ENCODE measurements at regions not wholly inside any gene's neighbourhood (a gene's known extent, or its start where the extent isn't known, plus 50 kb on each side); places are given as distances from the start of the nearest gene placed in this dataset.
"Not testable (repeated sequence)": the region's sequence is repeated elsewhere in the genome, so short reads cannot be mapped to it uniquely, and the experiment has no call there.

DNA sequence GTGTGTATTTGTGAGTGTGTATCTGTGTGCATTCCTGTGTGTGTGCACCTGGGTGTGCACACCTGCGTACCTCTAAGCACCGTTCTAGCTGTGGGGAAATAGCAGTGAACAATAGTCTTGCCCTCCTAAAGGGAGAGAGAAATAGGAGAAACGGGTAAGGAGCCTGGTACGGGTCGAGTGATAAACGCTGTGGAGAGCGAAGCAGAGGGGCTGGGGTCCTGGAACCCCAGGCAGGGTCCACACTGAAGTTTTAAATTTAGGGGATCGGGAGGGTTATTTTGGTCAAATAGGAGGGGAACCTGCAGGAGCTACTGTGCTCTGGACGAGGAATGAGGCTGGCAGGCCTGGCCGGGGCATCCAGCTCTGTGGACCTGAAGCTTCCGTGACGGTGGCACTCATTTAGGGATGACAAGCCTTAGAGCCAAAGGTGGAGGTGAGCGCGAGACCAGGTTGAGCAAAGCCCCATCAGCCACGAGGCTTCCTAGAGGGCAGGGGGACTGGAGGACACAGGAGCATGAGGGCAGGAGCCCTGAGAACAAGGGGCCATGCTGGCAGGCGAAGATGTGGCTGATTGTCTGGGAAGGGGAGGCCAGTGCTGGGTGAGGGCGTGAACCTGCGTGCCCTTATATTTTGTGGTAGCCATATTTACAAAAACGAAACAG is 188.0 kb downstream of the RTP5 start:
- intact Hi-C loops (cut with DNase I): no loop called here

DNA sequence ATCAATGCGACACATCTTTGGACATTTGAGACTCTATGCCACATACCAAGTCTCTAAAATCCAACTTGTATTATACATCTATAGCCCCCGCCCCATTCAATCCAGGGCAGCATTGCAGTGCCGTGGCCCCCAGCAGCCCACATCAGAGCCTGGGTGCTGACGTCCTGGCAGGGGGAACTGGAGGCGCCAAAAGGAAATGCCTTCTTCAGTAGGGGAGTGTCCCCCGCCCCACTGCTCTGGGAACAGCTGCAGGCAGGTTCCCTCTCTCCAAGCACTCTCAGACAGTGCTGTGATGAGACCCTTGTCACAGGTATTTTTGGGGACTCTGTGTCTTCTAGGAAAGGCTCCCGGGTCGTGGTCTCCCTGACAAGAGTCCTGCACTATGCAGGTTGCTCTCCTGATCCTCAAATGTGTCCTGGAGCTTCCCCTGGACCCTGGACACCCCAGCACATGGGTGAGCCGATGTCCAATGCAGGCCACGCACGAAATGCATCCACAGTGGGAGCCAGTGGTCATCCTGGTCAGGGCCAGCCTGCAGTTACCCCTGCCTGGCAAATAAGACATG is 188.7 kb downstream of the RTP5 start:
- peak in 1 of 10 donors; percentile 33 for DNase-seq
- intact Hi-C loops (cut with DNase I): no loop called here

More for the DNA sequence above, 188.0 kb downstream of the RTP5 start:
- peak in 1 of 10 donors; percentile 30 for DNase-seq

DNA sequence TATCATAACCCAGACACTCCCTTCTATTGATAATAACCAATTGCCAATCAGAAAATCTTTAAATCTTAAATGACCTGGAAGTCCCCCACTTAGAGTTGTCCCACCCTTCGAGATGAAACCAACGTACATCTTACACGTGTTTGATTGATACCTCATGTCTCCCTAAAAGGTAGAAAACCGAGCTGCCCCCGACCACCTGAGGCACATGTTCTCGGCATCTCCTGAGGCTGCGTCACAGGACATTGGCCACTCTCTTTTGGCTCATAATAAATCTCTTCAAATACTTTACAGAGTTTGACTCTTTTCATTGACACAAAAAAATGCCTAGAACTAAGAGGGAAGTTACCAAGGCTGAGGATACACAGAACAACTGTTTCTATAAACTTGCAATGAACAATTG is 190.0 kb downstream of the RTP5 start:
- intact Hi-C loops (cut with DNase I): no loop called here
- peak in 1 of 10 donors; percentile 53 for DNase-seq

DNA sequence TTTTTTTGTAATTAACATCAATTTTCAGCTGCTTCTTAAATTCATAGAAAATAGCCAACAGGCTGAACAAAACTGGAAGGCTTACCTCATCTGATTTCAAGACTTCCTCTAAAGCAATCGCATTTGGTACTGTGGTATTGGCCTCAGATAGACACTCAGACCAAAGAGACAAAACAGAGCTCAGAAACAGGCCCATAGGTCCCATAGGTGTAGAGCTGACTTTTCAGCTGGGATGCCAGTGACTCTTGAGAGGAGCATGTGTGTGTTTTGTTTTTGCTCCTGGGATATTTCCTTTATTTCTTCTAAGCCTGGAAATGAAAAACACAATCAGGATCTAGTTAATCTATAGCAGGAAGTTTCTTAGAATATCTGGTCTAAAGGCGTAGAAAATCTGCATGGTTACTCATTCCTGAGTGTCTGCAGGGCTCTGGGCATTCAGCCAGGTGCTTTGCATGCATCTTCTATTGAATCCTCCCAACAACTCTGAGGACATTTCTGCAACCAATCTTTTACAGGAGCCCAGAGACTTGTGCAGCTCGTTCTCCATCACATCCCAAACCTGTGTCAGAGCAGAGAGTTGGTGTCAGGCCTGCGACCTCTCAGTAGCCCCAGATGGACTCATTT is 190.8 kb downstream of the RTP5 start:
- intact Hi-C loops (cut with DNase I): no loop called here
- DNase-seq: peak in 1 of 10 donors; percentile 21

DNA sequence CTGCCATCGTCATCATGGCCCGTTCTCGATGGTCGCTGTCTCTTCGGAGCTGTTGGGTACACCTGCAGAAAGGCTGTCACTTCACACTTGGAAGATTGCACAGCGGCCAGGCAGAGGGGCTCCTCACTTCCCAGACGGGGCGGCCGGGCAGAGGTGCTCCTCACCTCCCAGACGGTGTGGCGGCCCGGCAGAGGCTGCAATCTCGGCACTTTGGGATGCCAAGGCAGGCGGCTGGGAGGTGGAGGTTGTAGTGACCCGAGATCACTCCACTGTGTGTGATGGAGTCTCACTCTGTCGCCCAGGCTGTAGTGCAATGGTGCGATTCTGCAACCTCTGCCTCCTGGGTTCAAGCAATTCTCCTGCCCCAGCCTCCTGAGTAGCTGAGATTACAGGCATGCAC is 192.4 kb downstream of the RTP5 start:
- DNase-seq: peak in 2 of 10 donors; percentile 33 to 43
- intact Hi-C loops (cut with DNase I): not testable (repeated sequence)

DNA sequence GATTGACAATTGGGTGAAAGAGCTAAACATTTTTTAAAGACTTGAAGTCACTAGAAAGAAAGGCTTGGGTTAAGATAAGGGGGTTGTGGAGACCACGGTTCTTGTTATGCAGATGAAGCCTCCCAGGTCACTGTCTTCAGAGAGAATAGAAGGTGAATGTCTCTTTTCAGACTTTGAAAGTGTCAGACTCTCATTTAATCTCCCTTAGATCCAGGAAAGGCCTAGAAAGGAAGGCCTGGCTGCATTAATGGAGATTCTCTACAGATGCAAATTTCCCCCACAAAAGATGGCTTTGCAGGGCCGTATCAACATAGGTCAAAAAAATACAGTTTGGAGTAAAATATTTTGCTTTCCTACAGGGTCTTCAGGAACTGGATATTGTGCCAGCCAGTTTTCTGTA is 193.9 kb downstream of the RTP5 start:
- intact Hi-C loops (cut with DNase I): no loop called here

DNA sequence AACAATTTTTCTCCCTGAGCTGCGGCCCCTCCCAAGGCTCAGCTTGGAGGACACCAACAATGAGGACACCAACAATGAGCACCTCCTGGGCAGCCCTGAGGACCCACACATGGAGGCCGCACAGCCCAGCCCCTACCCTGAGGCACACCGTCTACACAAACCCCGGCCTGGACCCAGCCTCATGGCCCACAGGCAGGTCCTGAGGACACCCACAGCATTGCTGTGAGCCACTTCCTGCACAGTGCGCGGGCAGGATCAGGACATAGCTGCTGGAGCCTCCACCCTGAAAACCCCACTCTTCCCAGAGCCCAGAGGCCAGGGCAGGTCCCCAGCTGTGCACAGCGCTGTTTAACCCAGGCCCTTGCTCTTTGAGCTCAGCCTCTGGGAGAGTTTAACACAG is 194.3 kb downstream of the RTP5 start:
- DNase-seq: peak in 1 of 10 donors; percentile 83

More for the DNA sequence above, 193.9 kb downstream of the RTP5 start:
- DNase-seq: no peak

DNA sequence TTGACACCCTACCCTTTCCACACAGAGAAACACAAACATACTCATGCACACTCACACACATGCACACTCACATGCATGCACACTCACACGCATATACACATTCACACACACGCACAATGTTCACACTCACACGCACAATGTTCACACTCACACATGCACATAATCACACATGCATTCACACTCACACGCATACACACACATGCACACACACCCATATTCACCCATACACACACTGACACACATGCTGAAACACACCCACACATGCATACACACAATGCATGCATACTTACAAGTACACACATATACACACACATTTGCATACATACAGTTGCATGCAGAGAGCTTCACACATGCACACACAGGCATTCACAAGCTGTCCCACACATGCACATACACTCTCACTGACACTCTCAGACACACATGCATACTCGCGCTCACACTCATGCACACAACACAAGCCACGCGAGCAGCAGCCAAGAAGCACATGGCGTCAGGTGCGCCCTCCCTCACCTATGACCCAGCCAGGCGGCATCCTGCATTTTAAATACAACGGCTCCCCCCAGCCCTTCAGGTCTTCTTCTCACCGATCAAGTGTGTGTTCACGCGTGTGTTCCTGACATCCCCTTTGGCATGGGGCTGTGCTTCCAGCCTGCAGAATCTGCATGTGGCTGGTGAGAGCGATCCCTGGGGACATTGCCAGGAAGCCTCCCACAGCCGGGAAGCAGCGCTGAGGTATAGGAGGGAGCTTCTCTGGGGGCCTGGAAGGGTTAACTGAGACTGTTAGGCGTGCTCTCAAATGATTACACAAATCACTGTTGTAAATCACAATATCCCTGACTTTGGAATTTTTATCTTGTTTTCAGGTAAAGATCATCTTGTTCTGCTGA is 195.1 kb downstream of the RTP5 start:
- DNase-seq: peak in 1 of 10 donors; percentile 43
- intact Hi-C loops (cut with DNase I): no loop called here

More for the DNA sequence above, 194.3 kb downstream of the RTP5 start:
- intact Hi-C loops (cut with DNase I): no loop called here

DNA sequence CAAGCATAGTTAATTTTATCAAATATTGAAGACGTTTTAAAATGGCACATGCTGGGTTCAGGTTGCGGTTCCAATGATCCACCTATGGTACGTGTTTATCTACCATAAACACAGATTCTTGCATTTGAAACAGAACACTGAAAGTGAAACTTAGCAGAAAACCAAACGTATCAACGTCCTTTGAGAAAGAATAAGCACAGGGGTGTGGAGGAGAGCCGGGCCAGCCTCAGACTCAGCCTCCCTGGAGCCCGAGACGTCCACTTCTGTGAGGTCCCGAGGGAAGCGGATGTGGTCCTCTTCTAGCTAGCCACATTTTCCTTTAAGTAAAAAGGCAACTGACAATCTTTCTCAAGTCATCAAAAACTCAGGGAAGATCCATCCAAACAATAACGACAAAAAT is 195.9 kb downstream of the RTP5 start:
- intact Hi-C loops (cut with DNase I): no loop called here
- no peak for DNase-seq

DNA sequence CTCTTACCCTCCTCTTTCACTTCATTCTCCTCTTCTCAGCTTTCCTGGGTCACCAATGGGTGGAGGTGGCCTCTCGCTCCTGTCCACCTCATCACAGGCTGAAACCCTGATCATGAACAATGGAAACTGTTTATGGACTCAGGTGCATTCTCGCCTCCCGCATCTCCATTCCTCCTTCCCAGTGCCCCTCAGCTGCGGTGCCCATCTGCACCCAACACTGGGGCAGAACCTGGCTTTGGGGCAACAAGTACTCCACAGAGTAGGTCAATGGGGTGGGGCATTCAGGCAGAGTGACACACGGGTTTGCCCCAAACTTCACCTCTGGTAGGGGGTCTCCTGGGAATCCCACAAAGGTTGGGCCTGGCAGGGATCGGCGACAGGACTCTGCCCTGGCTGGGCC is 199.5 kb downstream of the RTP5 start:
- DNase-seq: no peak
- intact Hi-C loops (cut with DNase I): no loop called here

DNA sequence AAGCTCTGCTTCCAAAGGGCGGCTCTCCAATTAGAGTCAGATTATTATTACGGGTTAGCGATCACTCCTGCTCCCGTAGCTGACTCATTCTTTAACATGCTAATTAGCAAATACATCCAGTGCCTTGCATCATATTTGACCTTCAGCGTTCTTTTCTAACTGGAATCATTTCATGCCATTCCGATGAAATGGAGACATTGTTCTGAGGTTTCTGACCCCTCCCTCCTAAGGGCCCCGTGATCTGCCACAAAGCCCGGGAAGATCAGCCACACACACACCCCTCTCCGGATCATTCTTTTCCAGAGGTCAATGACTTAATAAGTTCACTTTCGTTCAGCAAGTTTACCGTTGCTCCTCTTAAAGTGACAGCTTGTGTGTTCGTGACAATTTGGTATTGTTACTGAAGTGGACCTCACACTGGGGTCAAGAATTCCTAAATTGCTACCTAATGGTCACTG is 200.4 kb downstream of the RTP5 start:
- intact Hi-C loops (cut with DNase I): not testable (repeated sequence)
- DNase-seq: peak in 3 of 10 donors; percentile 22 to 52 (median 33)

DNA sequence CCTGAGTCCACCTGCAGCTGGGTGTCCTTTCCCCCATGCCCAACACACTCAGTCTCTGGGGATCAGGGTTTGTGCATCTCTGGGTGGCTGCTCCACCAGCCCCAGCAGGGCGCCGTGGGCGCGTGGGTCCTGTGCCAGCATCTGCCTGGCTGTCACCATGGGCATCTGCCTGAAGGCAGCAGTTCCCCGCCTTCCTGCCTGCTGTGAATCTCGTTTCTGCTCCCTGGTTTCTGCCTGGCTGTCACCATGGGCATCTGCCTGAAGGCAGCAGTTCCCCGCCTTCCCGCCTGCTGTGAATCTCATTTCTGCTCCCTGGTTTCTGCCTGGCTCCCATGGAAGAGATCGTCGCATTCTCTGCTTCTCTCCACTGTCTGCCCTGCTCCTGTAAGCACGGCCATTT is 201.2 kb downstream of the RTP5 start:
- peak; percentile 43 to 97 (median 72) for DNase-seq
- intact Hi-C loops (cut with DNase I): not testable (repeated sequence)

DNA sequence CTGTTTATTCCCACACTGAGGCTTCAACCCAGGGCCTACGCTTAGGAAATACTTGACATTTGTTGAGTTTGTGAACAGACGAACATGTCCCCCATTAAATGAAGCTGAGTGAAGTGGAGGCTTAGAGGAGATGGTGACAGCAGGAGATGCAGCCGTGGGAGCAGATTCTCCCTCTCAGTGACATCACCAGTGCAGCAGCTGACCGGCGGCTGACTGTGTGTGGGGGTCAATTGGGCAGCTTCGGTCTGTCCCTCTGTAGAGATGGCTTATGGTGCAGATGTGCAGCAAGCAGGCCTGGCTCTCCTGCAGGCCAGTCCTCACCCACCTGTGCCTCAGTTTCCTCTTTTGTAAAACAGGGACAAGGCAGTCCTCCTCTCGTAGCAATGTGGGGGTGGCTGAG is 201.8 kb downstream of the RTP5 start:
- intact Hi-C loops (cut with DNase I): not testable (repeated sequence)
- peak in 1 of 10 donors; percentile 88 for DNase-seq

DNA sequence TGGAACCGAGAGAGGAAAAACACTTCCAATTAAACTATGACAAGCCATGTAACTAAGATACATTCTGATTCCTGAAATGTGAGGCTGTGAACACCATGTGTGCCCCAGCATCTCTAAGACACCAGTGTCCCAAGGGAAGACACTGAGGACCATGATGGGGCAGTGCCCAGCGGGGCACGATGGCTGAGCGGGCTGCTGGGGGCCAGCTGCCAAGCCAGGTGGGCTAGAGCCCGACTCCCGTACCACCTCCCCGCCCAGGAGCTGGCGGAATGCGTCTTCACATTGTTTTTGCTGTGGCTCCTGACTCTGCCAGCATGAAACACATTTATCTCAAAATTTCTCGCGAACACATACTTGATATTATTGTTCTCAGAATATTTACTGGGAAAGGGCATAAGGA is 202.4 kb downstream of the RTP5 start:
- intact Hi-C loops (cut with DNase I); DNase-seq: not testable (repeated sequence)

DNA sequence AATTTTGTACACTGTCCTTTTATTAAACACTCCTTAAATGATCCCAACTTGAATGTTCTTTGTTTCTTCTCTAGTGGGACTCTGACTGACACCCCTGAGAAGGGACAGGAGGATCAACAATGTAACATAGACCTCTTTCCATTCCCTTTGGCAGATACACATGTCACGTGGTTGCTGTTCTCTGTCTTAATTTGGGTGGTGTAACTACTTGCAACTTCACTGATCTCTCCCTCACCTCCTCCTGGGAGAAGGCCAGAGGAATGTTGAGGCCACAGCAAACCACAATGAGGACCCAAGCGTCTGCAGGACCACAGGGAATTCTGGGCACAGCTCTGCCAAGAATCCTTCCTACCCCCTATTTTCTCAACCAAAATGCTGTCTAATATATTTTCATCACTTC is 205.6 kb downstream of the RTP5 start:
- no peak for DNase-seq
- intact Hi-C loops (cut with DNase I): no loop called here

DNA sequence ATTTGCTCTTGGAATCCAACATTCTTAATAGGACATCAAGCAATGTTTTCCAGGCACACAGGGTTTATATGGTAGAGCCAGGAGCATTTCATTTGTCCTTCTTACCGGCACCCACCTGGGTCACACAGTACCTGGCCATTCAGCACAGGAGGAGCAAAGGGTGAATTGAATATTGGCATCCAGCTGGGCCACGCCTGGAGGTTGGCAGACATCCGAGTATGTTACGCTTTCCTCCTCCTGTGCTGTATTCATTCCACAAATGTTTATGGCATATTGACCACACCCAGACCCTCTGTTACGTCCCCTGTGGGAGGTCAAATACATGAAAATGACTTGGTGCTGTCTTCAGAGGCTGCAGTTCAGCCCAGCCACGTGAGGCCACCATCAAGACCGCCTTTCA is 206.2 kb downstream of the RTP5 start:
- intact Hi-C loops (cut with DNase I): no loop called here
- no peak for DNase-seq

DNA sequence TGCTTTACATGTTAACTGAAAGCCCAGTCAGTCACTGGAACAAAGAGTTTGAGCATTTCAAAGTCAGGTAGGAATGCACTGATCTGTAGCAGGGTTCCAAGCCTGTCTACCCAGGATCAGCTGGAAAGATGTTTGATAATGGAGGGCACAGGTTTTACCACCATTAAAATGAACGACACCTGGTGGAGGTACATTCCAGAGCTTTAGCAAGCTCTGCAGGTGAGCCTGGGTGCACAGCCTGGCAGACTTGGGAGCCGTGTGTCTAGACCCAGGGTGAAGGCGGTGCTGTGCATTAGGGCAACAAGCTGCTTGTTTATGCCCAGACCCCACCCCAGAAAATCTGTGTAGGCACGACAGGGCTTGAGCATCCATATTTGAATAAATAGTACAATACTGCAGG is 206.7 kb downstream of the RTP5 start:
- DNase-seq; intact Hi-C loops (cut with DNase I): not testable (repeated sequence)

DNA sequence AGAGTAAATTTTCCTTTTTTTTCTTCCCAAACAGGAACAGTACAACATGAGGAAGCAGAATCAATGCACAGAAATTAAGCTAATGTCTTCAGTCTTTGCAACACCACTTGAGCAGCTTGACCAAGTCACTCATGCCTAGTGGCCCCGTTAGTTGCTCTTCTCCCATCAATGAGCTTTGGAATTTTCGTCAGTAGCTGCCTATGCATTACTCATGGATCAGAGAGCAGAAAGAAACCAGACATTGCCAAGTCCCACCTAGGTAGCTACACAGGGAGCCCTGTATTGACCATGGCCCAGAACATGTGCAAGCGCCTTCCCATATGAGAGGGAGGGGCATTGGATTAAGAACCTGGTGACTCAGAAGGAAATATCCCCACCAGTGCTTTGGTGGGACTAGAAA is 208.9 kb downstream of the RTP5 start:
- intact Hi-C loops (cut with DNase I); DNase-seq: not testable (repeated sequence)

DNA sequence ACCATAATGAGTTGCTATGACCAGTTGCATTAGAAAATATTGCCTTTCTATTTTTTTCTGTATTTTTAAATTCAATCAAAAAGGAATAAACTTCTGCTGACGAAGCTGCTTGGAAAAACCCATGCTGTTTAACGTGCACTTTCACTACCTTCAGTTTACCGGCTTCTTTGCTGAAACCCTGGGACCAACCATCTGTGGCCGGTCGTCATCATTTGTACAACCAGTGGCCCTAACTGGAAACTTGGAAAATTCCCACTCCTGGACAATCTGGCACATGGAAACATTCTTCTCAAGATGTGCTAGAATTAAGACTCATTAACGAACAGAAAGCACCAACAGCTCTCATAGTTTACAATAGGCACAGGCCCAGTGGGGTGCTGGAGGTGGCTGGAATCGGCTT is 210.3 kb downstream of the RTP5 start:
- intact Hi-C loops (cut with DNase I): not testable (repeated sequence)

DNA sequence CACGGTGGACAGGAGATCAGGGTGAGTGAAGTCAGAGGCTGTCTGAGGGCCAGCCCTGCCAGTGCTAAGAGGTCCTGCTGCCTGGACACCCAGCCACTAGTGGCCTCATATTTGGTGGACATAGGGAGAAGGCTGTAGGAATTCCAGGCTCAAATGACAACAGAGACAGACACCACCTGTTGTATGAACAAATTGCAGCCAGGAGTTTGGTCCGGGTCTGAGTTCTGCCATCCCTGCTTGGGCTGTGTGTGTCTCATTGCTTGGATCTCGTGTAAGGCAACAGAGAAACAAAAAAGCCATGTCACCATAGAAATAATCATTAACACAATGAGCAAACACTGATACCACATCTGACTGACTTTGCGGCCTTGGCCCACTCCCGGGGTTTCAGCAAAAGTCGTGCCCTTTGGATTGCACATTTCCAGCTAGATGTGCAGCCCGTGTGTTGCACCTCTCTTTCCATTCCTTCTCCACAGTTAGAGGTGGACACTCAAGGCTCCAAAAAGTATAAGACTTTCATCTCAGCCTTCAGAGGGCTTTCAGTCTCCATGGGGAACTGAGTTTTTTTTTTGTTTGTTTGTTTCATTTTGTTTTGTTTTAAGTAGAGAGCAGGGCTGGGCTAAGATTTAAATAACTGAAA is 211.2 kb downstream of the RTP5 start:
- DNase-seq; intact Hi-C loops (cut with DNase I): not testable (repeated sequence)

More for the DNA sequence above, 210.3 kb downstream of the RTP5 start:
- DNase-seq: not testable (repeated sequence)

Data from posterior cingulate gyrus (tissue), 11 donors.